HCT116 (cell line): ENCODE measurements at regions not wholly inside any gene's neighbourhood (a gene's known extent, or its start where the extent isn't known, plus 50 kb on each side); places are given as distances from the start of the nearest gene placed in this dataset.

Source experiments
- ATAC-seq: fragments of 200-7000 bp; cut with Tn5 transposase; 2 replicates; pipeline ENCODE4 v1.9.1; 2020; ENCODE audit warnings: mild to moderate bottlenecking, moderate library complexity
- BruUV-seq: library from RNA; stranded (reverse); fragments of 400-500 nt; replicated peaks from 2 replicates; lab custom pipeline; 2021; lab: Mats Ljungman, UMichigan
- CTCF ChIA-PET: fragments of 300-600 bp; sonication (Branson Sonifier 250); formaldehyde crosslinking; loops from one replicate; lab custom pipeline; 2021; ENCODE audit warnings: antibody characterized with exemption; lab: Charles Lee
- POLR2A ChIA-PET: fragments of 300-600, 350-600 bp; sonication (Branson Sonifier 250); formaldehyde crosslinking; loops from one replicate; lab custom pipeline; 2021; ENCODE audit warnings: antibody characterized with exemption; lab: Charles Lee
- RAD21 ChIA-PET, 2 experiments: fragments of 300-600 bp; sonication (Branson Sonifier 250); formaldehyde crosslinking; loops; one replicate each; lab custom pipeline; 2023; ENCODE audit warnings: low total read pairs in 2 of 2; ENCODE audit not compliant: uncharacterized antibody in 2 of 2, unreplicated experiment in 2 of 2, low non-redundant PET in 1 of 2; lab: Charles Lee
- DNase-seq: peaks from one replicate; pipeline ENCODE4 v3.0.0-alpha.2; 2010; ENCODE audit warnings: low read depth, low spot score
- H2AFZ ChIP-seq: fragments of 200-600 bp; shearing (Covaris generic), sonication (generic); 2 replicates; pipeline ENCODE4 v1.6.1; 2017; ENCODE audit warnings: low read depth, mixed run types, mixed read lengths, antibody characterized with exemption, low read length; ENCODE audit not compliant: poor library complexity, severe bottlenecking
- H3K27ac ChIP-seq: 2 replicates; pipeline ENCODE4 v1.5.1; 2012; ENCODE audit warnings: low read depth, low read length
- H3K27me3 ChIP-seq: fragments of 200-600 bp; sonication (generic); 2 replicates; pipeline ENCODE4 v1.6.1; 2016; ENCODE audit warnings: mixed run types, low read length, mixed read lengths; ENCODE audit not compliant: insufficient read depth
- H3K36me3 ChIP-seq, 2 experiments: fragments of 200-500 bp in 1 of 2; fragments of 200-600 bp in 1 of 2; sonication (Bioruptor generic) in 1 of 2; sonication (generic) in 1 of 2; 2 replicates each; pipeline versions ENCODE4 v1.5.1 to v1.6.1; 2014 to 2016; ENCODE audit warnings: low read length in 2 of 2, inconsistent platforms in 1 of 2, mixed read lengths in 1 of 2, mixed run types in 1 of 2; ENCODE audit not compliant: insufficient read depth in 2 of 2, control insufficient read depth in 1 of 2
- H3K4me1 ChIP-seq, 2 experiments: fragments of 200-600 bp in 1 of 2; sonication (generic) in 1 of 2; 2 replicates each; pipeline versions ENCODE4 v1.5.1 to v1.6.1; 2012 to 2017; ENCODE audit warnings: low read length in 2 of 2, inconsistent platforms in 1 of 2, mild to moderate bottlenecking in 1 of 2, mixed read lengths in 1 of 2, mixed run types in 1 of 2, moderate library complexity in 1 of 2; ENCODE audit not compliant: insufficient read depth in 2 of 2, control insufficient read depth in 1 of 2
- H3K4me2 ChIP-seq: fragments of 200-600 bp; sonication (generic); 2 replicates; pipeline ENCODE4 v1.6.1; 2017; ENCODE audit warnings: mixed run types, low read length, mixed read lengths
- H3K4me3 ChIP-seq, 2 experiments: fragments of 200-600 bp in 1 of 2; sonication (generic) in 1 of 2; replicated peaks in 1 of 2; 2 replicates each; pipeline ENCODE4 v1.5.1; 2011 to 2016; ENCODE audit warnings: low read length in 2 of 2, control low read depth in 1 of 2, low read depth in 1 of 2, mild to moderate bottlenecking in 1 of 2, mixed read lengths in 1 of 2, mixed run types in 1 of 2
- H3K79me2 ChIP-seq: fragments of 200-600 bp; sonication (generic); 2 replicates; pipeline ENCODE4 v1.6.1; 2017; ENCODE audit warnings: mild to moderate bottlenecking, mixed run types, low read length, moderate library complexity, mixed read lengths; ENCODE audit not compliant: insufficient read depth
- H3K9ac ChIP-seq: fragments of 200-600 bp; sonication (generic); 2 replicates; pipeline ENCODE4 v1.6.1; 2016; ENCODE audit warnings: low read length, mixed read lengths
- H3K9me2 ChIP-seq: fragments of 200-600 bp; sonication (generic), shearing (Covaris generic); 2 replicates; pipeline ENCODE4 v1.6.1; 2017; ENCODE audit warnings: mixed run types, mild to moderate bottlenecking, moderate library complexity; ENCODE audit not compliant: insufficient read depth
- H3K9me3 ChIP-seq, 2 experiments: fragments of 200-500 bp in 1 of 2; fragments of 200-600 bp in 1 of 2; sonication (Bioruptor generic) in 1 of 2; sonication (generic) in 1 of 2; 2 replicates each; pipeline ENCODE4 v1.6.1; 2014 to 2017; ENCODE audit warnings: low read length in 2 of 2, mixed read lengths in 2 of 2, inconsistent platforms in 1 of 2, low read depth in 1 of 2, mild to moderate bottlenecking in 1 of 2, mixed run types in 1 of 2, moderate library complexity in 1 of 2; ENCODE audit not compliant: control insufficient read depth in 1 of 2, insufficient read depth in 1 of 2
- H4K20me1 ChIP-seq: fragments of 200-600 bp; sonication (generic), shearing (Covaris generic); 2 replicates; pipeline ENCODE4 v1.6.1; 2017; ENCODE audit warnings: mixed run types, mild to moderate bottlenecking, moderate library complexity; ENCODE audit not compliant: insufficient read depth
- ATF3 ChIP-seq: IDR thresholded peaks from 2 replicates; pipeline ENCODE4 v1.6.1; 2012
- CBX3 ChIP-seq: IDR thresholded peaks from 2 replicates; pipeline ENCODE4 v1.6.1; 2012; ENCODE audit warnings: low read depth
- CEBPB ChIP-seq: IDR thresholded peaks from 2 replicates; pipeline ENCODE4 v1.6.1; 2012; ENCODE audit warnings: low read depth
- CTCF ChIP-seq, 3 experiments: fragments of 200-600 bp in 1 of 3; sonication (generic) in 1 of 3; IDR thresholded peaks in 2 of 3; conservative IDR thresholded peaks in 1 of 3; 2 replicates each; pipeline ENCODE4 v1.5.1; 2012 to 2017; ENCODE audit warnings: low read depth in 2 of 3, low read length in 2 of 3, antibody characterized with exemption in 1 of 3, borderline replicate concordance in 1 of 3, control low read depth in 1 of 3, mild to moderate bottlenecking in 1 of 3, mixed read lengths in 1 of 3, mixed run types in 1 of 3, moderate library complexity in 1 of 3; ENCODE audit not compliant: insufficient read depth in 1 of 3
- EGR1 ChIP-seq: IDR thresholded peaks from 2 replicates; pipeline ENCODE4 v1.6.1; 2012; ENCODE audit warnings: low read depth
- ELF1 ChIP-seq: IDR thresholded peaks from 2 replicates; pipeline ENCODE4 v1.6.1; 2012; ENCODE audit warnings: low read depth, borderline replicate concordance
- EZH2 ChIP-seq: fragments of 200-600 bp; sonication (generic); IDR thresholded peaks from 2 replicates; pipeline ENCODE4 v1.6.1; 2017; ENCODE audit warnings: antibody characterized with exemption, mixed run types
- FOSL1 ChIP-seq: IDR thresholded peaks from 2 replicates; pipeline ENCODE4 v1.6.1; 2012; ENCODE audit warnings: low read depth
- JUND ChIP-seq: IDR thresholded peaks from 2 replicates; pipeline ENCODE4 v1.6.1; 2012
- MAX ChIP-seq: IDR thresholded peaks from 2 replicates; pipeline ENCODE4 v1.6.1; 2012
- POLR2AphosphoS5 ChIP-seq: IDR thresholded peaks from 2 replicates; pipeline ENCODE4 v1.6.1; 2011; ENCODE audit warnings: mild to moderate bottlenecking, low read depth, low read length, moderate library complexity
- RAD21 ChIP-seq: IDR thresholded peaks from 2 replicates; pipeline ENCODE4 v1.6.1; 2012; ENCODE audit warnings: low read depth, mild to moderate bottlenecking
- SIN3A ChIP-seq: IDR thresholded peaks from 2 replicates; pipeline ENCODE4 v1.6.1; 2012; ENCODE audit warnings: low read depth
- SP1 ChIP-seq: IDR thresholded peaks from 2 replicates; pipeline ENCODE4 v1.6.1; 2012; ENCODE audit warnings: low read depth
- SRF ChIP-seq: IDR thresholded peaks from 2 replicates; pipeline ENCODE4 v1.6.1; 2012; ENCODE audit warnings: low read depth
- TCF7L2 ChIP-seq: IDR thresholded peaks from 2 replicates; pipeline ENCODE4 v1.7.0; 2011; ENCODE audit warnings: borderline replicate concordance, inconsistent platforms; ENCODE audit not compliant: insufficient read depth, insufficient read length; ENCODE audit errors: extremely low read depth
- ZFX ChIP-seq: fragments of 450-650 bp; IDR thresholded peaks from 2 replicates; pipeline ENCODE4 v1.6.1; 2017
- ZNF274 ChIP-seq: fragments of 200-500 bp; sonication (Bioruptor generic); IDR thresholded peaks from 2 replicates; pipeline ENCODE4 v1.6.1; 2014; ENCODE audit warnings: mild to moderate bottlenecking, low read depth, low read length, inconsistent platforms
- intact Hi-C: fragments of 100-400 bp; cut with micrococcal nuclease; formaldehyde crosslinking; loops from 2 replicates; pipeline ENCODE4 v1.10.0; 2022

GRCh38 chr11:116101902-116102301 lies 597.7 kb upstream of the CADM1 start:
- ChIA-PET RAD21 (no interaction called here), CTCF (no interaction called here), POLR2A (no interaction called here)
- no peak overlapping the region for H3K9ac ChIP-seq
- no peaks in the 10 kb centered on the region for H3K79me2 ChIP-seq
- DNase-seq (no peak), ATAC-seq (no peak)
- intact Hi-C loops = no loop called here
- H3K4me3 ChIP-seq = no peak overlapping the region
- no peaks in the 10 kb centered on the region for H3K36me3 ChIP-seq
- H2AFZ ChIP-seq = no peak overlapping the region
- no peaks in the 10 kb centered on the region for H3K9me2 ChIP-seq
- no peaks in the 10 kb centered on the region for H3K27me3 ChIP-seq
- H3K4me1 ChIP-seq = no peaks in the 10 kb centered on the region
- H3K27ac ChIP-seq = no peak overlapping the region
- TF ChIP-seq SP1 = no peak
- TF ChIP-seq SIN3A = no peak
- no peak for TF ChIP-seq FOSL1
- BruUV-seq = no TSS peak
- no peak overlapping the region for H3K4me2 ChIP-seq
- no peaks in the 10 kb centered on the region for H3K9me3 ChIP-seq
- H4K20me1 ChIP-seq = no peaks in the 10 kb centered on the region

- H3K9me3 ChIP-seq = no peaks in the 10 kb centered on the region
- H4K20me1 ChIP-seq = no peaks in the 10 kb centered on the region
- no peak overlapping the region for H2AFZ ChIP-seq
- POLR2A ChIA-PET = no interaction called here
- H3K36me3 ChIP-seq = no peaks in the 10 kb centered on the region
- no peaks in the 10 kb centered on the region for H3K79me2 ChIP-seq
- no peak overlapping the region for H3K27ac ChIP-seq
- H3K27me3 ChIP-seq = no peaks in the 10 kb centered on the region
- BruUV-seq = no TSS peak
- no peaks in the 10 kb centered on the region for H3K9me2 ChIP-seq
- no peak overlapping the region for H3K4me2 ChIP-seq
- DNase-seq = no peak
- H3K4me3 ChIP-seq = no peak overlapping the region
- CTCF ChIA-PET = no interaction called here
- H3K9ac ChIP-seq = no peak overlapping the region
- intact Hi-C loops = no loop called here
- RAD21 ChIA-PET = no interaction called here
- TF ChIP-seq CEBPB (no peak), SIN3A (no peak), ATF3 (no peak), EGR1 (no peak), SRF (no peak), ZFX (no peak), EZH2 (no peak), ELF1 (no peak), JUND (no peak), ZNF274 (no peak), POLR2AphosphoS5 (no peak), RAD21 (no peak), CBX3 (no peak), CTCF (IDR thresholded peaks at IDR 0.05 in 2 of 3, conservative IDR thresholded peaks at IDR 0.05 in 1 of 3; ENCODE audit: borderline replicate concordance in 1 of 3, insufficient read depth in 1 of 3, low read depth in 2 of 3, low read length in 2 of 3) (no peak), MAX (no peak), SP1 (no peak), TCF7L2 (no peak)
- TF ChIP-seq, all 23 proteins: peak for 0
- ATAC-seq = no peak
- no peaks in the 10 kb centered on the region for H3K4me1 ChIP-seq
Measured at GRCh38 chr11:116100016-116100415, 595.8 kb upstream of the CADM1 start.
